Activated CD4-positive, alpha-beta T cell treated with anti-CD3 and anti-CD28 coated beads, Interleukin-2, amount 50 U/mL, for 24 hours (primary cell): ENCODE measurements at regions not wholly inside any gene's neighbourhood (a gene's known extent, or its start where the extent isn't known, plus 50 kb on each side); places are given as distances from the start of the nearest gene placed in this dataset.

Experiments
- DNase-seq, 2 donors: peaks; one replicate each; pipeline ENCODE4 v3.0.0-alpha.2; 2020; ENCODE audit warnings: low read depth in 1 of 2, low spot score in 1 of 2

DNA sequence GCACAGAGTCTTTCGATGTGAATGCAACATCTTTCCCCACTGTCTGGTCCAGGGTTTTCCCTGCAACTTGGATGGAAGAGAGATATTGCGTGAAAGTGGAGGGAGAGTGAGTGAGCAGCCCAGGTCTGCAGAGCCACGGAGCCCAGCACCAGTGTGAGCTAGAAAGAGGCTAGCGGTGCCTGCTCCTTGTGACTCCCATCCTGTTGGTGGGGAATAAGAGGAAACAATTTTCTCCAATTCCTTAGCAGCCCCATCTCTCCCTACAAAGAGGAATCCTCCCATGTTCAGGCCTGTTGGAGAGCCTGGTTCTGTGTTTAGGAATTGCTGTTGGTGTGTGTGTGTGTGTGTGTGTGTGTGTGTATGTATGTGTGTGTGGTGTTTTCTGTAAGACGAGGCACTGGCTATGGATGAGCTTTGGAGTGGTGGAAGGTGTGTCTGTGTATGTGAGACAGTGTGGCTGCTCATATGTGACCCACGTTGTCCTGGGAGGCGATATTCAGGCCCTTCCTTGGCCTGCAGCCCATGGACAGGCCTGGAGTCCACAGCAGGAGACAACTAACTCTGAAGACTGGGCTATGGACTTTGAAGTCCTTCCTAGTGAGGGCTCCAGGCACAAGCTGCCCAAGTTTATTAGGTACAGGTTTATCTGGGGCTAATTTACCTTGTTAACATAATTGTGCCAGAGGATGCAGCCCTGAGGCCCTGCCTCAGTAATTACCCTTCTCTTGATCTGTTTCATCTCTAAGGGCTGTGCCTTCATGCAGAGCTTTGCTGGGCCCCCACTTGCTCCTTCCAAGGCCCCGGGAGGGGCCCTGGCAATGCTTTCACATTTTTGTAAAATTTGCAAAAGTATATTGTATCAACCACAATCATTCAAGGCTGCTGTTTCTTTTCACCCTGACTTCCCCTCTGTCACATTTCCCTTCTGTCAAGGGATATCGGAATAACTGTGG lies 88.6 kb upstream of the HAAO start:
- no peak for DNase-seq

DNA sequence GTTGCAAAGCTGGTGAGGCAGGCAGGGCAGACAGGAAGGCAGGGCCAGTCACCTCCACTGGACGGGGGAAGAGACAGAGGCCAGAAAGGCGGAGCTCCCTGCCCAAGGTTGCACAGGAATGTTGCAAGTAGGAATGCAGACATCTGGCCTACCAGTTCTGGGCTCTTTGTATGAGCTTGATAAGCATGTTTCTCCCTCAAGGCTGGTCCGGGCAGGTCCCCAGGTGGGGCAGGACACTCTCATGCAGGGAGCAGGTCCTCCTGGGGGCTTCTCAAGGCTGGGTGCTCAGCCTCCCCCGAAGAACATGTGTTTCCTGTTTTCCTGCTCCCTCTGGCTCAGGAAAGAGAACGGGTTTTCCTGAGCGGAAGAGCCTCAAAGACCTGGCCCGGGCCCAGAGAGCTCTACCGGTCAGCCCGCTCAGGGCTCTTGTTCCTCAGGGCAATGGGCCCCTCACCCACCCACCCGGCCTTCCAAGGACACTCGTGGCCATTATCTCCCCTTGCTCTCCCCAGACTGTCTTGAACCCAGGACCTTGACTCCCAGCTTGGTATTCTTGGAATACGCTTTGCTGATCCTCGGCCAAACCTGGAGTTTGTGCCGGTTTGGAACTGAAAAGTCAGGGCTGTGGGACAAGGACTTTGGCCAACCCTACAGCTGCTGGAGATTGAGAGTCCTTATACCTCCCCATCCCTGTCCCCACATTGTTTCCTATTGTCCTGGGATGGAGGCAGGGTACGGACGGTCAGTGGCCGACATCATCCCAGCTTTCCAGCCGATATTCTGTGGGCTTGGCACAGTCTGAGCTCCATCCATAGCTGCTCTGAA lies 87.7 kb upstream of the HAAO start:
- DNase-seq = no peak

DNA sequence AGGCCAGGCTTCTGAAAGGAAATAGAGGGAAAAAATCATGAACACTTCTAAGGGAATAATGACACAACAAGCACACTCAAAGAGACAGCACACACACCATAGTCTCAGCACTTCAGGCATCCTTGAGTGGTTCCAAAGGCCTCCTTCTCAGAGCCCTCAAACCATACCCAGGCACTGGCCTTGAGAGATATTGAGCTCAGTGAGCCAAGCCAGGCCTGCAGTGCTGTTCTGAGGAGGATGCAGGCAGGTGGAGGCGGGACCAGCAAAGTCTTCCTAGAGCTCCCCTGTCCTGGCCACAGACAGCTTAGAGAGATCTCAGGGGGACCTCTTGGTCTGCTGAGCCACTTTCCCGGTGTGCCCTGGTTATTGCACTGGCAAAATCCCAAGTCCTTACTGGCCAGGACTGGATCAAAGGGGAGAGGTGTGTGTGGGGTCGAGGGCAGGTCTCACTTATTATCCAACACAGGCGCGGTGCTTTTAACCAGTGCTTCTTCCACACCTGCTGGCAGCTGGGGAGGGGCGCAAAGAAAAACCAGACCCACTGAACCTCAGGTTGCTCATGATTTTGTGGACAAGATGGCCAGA lies 86.8 kb upstream of the HAAO start:
- DNase-seq = no peak

GRCh38 chr2:42878581-42878980 lies 86.2 kb upstream of the HAAO start:
- peak in 1 of 2 donors; percentile 9 for DNase-seq

DNA sequence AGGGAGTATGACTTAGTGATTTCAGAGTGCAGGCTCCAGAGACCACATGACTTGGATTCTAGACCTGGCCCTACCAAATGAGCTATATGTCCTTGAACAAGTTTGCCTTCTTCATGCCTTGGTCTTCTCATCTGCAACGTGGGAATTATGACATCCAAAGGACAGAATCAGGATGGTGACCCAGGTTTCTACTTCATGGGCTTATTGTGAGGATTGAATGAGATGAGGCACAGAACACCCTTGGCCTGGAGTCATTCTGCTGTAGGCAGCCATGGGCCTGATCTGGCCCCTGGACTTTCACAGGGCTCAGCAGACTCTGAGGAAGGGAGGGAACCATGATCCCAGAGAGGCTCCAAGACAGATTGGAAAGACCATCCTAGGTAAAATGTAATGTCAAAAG lies 85.6 kb upstream of the HAAO start:
- no peak for DNase-seq

DNA sequence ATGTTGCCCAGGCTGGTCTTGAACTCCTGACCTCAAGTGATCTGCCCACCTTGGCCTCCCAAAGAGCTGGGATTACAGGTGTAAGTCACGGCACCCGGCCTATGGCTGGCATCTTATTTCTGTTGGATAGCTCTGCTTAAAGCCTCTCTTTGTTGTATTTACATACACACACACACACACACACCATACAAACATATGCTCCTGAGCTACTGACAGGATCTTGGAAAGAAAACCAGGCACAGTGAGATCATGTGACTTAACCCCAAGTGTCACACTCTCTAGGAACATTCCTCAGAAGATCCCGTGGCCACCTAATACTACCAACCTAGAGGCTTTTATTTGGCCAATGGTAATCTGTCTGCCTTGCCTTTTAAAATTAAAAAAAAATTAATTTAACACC lies 85.1 kb upstream of the HAAO start:
- no peak for DNase-seq

GRCh38 chr2:42876326-42876751 lies 84.0 kb upstream of the HAAO start:
- DNase-seq = no peak

GRCh38 chr2:42875880-42876279 lies 83.5 kb upstream of the HAAO start:
- no peak for DNase-seq

GRCh38 chr2:42874949-42875801 lies 82.8 kb upstream of the HAAO start:
- DNase-seq = no peak

- DNase-seq = no peak
Measured at GRCh38 chr2:42872721-42873120, 80.3 kb upstream of the HAAO start.

DNA sequence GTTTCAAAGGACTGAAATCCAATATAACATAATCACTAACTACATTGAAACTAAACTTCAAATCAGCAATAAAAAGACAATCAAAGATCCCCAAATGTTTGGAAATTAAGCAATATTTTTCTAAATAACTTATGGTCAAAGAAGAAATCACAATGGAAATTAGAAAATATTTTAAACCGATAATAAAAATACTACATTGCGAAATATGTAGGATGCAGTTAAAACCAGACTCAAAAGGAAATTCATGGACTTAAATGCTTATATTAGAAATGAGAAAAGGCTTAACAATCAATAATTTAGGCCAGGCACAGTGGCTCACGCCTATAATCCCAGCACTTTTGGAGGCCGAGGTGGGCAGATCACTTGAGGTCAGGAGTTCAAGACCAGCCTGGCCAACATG lies 79.0 kb upstream of the HAAO start:
- DNase-seq = no peak

- DNase-seq = no peak
Measured at GRCh38 chr2:42868874-42869273, 76.5 kb upstream of the HAAO start.

DNA sequence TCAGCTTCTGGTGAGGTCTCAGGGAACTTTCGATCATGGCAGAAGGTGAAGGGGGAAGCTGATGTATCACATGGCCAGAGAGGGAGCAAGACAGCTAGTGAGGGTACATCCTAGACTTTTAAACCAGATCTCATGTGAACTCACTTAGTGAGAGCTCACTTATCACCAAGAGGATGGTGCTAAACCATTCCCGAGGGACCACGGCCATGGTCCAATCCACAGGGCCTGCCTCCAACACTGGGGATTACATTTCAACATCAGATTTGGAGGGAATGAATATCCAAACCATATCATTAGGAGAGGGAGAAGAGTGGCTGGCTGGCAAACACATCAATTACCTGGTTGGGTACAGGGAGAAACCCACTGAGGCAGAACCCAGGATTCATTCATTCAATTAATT lies 75.7 kb upstream of the HAAO start:
- no peak for DNase-seq

DNA sequence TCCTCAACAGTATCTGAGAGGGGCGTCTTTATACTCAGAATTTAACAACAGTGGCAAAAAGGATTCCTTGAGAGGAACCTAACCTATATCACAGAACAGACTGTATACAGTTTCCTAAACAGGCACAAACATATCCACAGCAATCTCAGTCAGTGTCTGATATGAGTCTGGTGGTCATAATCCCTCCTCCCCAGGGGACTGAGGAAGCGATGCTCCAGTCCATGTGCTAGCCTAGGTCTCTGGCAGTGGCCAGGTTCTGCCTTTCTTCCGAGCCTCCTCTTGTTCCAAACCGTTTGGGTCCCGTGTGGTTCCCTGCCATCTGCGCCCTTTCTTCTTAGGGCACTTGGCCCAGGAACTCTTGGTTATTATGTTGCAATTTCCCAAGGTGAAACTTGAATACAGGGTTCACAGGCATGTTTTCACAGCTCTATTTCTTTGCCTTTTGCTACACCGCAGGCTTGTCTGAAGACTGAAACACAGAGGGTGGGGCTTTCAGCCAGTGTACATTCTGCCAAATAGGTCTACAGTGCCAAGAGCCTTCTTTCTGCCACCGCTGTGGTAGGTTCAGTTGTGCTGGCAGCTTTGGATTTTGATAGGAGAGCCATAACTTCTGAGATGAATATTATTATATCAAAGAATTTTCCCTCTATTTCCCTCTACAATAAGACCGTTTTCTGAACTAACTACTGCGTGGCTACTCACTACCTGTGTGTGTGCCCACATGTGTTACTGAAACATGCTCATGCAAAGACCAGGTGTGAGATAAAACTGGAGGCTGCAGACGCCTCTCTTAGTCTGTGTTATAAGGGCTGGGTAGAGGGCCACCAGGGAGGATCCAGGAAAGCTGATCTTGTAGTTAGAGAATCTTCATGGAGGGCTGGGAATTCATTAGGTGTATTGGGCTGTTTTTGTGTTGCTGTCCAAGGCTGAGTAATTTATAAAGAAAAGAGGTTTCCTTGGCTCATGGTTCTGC lies 75.0 kb upstream of the HAAO start:
- no peak for DNase-seq

DNA sequence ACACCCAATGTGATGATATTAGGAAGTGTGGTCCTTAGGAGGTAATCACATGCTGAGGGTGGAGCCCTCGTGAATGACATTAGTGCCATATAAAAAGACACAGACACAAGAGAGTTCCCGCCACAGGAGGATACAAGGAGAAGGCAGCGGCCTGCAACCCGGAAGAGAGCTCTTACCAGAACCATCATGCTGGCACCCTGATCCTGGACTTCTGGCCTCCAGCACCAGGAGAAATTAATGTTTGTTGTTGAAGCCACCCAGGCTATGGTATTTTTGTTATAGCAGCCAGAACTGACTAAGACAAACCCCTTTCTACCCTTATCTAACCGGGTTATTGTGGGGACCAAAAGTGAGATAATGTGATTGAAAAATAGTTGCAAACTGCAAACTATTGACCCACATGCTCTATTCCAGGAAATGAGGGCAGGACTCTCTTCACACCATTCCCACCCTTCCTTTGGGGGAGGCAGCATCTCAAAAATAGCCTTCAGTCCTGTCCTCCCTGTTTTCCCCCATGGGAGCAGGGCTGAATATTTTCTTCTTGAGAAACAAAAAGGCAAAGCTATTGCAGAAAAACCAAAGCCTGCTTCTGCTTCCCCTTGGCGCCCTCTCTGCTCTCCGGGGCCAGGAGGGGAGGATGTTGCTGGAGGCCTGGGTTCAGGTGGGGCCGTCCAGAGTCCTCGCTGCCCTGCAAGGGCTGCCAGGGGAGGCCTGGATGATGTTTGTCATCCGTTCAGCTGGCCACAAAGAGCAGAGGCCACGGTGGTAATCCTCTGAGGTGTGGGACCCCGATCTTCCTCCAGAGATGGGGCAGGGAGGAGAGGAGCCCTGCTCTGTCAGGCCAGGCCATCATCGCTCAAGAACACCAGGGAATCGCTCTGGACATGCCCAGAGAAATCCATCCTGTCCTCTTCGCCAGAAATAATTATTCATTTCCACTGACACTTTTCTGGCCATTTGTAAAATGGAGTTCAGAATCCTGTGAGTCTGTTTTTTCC lies 73.8 kb upstream of the HAAO start:
- DNase-seq = no peak

DNA sequence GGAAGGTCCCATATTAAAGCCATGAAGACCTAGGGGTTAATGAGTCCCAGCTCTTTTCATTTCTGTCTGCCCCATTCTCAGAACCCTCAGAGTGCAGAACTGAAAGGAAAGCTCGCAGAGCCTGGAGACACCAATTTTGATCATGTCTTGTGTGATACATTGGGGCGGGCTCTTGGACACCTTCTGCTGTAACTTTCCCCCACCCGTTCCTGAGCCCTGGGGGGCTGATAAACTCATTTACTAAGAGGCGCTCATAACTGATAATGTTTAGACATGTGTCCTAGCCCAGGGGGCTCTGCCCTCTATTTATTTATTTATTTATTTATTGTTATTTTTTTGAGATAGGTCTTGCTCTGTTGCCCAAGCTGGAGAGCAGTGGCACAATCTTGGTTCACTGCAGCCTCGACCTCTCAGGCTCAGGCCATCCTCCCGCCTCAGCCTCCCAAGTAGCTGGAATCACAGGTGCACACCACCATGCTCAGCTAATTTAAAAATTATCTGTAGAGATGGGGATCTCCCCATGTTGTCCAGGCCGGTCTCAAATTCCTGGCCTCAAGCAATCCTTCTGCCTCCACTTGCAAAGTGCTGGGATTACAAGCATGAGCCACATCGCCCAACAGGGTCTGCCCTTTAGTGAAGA lies 72.4 kb upstream of the HAAO start:
- DNase-seq = no peak

- no peak for DNase-seq
Measured at GRCh38 chr2:42864222-42864621, 71.8 kb upstream of the HAAO start.

- DNase-seq = no peak
Measured at GRCh38 chr2:42863751-42864150, 71.4 kb upstream of the HAAO start.
